Posterior vena cava (tissue), 2 donors: ENCODE measurements at regions not wholly inside any gene's neighbourhood (a gene's known extent, or its start where the extent isn't known, plus 50 kb on each side); places are given as distances from the start of the nearest gene placed in this dataset.

Source experiments
- DNase-seq: peaks from one replicate; pipeline ENCODE4 v3.0.0-alpha.2; 2020; ENCODE audit warnings: low spot score
- intact Hi-C, 2 donors: fragments of 100-400 bp; cut with DNase I; formaldehyde crosslinking; loops; one replicate each; pipeline versions ENCODE4 v1.14.1 to v1.14.2; 2022 to 2023
- donor health status: DM: yes; HTN: yes; CAD: no.
- donor health status: DM: yes; HTN: yes; CAD: no.

DNA sequence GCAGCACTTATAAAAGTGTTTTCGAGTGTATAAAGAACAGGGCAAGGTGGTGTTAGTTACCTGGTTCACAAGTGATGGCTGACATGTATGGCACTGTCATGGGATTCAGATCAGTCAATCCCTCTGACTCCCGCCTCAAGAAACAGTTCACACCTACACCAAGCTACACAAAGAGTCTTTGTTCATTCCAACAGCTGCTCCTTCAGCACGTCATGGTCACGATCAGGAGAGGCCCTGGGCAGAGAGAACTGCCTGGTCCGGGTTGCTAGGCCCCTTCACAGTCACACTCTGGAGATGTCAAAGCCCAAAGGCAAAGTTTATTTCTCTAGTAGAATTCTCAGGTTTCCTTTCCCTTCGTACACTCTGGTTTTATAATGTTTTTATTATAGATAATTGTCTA, 426.7 kb downstream of the ZSWIM6 start:
- DNase-seq: no peak
- intact Hi-C loops: no loop called here

DNA sequence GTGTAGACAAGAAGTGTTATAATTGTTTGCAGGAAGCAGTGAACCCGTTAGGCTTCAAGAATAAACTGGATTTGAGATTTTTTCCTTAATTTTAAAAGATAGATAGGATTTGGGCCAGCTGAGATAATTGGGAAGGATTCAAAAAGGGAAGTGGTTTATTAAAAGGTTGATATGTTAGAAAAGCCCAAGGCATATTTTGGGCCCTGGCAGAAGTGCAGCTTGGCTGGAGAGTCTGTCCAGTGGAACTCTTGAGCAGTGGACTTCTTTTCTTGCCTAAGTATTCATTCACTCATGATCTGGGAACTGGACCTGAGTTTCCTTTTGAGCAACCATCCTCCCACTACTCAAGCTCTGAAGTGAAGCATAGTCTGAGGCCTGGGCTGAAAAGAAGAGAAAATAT, 433.4 kb downstream of the ZSWIM6 start:
- DNase-seq: no peak
- intact Hi-C loops: no loop called here

DNA sequence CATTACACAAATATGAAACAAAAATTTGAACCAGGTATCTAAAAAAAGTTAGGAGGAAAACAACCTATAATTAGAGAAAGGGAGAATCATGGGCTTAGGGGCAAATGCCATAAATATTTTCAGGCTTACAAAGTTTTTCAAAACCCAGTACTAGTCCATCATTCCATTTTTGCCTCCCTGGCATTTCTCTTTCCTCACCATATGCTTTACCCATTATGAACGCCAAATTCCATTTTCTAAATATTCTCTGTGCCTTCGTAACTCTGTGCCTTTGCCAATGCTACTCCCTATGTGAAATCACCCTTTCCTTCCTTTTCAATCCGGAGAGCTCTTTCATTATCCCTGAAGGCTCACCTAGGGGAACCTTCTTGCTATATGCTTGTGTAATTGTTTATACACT, 434.1 kb downstream of the ZSWIM6 start:
- intact Hi-C loops: no loop called here

DNA sequence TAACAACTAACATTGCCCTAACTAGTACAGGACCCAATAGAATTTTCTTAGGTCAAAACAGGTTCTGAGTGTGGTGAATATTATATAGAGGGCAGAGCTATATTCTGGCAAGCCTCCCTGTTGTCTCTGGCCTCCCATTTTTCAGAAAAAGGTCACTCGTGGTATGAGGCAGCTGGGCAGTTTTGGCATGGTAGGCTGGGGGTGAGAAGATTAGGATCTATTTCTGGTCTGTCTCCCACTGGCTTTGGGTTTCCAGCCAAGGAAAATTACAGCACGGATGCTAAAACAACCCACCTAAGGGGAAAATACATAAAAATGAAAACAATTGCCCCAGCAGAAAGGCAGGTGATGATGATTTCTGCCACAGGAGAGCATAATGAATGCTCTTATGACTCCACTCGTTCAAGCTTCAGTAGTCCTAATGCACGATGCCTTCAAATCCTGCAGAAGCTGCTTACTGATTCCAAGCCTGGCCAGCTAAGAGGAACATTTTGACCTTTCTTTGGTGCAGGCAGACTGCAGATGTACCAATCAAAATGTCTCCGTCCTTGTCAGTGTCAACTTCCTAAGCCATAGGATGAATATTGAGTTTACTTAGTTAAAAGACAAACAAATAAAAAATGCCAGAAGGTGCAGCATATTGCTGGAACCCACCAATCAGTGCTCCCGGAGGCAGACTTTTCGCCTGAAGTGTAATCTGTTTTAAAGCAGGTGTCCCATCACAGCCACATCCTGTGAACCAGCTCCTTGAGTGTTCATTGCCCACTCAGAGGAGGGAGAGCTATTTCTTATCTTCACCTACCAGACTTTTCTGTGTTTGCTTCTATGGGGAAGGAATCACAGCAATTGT, 435.4 kb downstream of the ZSWIM6 start:
- intact Hi-C loops: no loop called here
- no peak for DNase-seq

More for the DNA sequence above, 434.1 kb downstream of the ZSWIM6 start:
- no peak for DNase-seq

DNA sequence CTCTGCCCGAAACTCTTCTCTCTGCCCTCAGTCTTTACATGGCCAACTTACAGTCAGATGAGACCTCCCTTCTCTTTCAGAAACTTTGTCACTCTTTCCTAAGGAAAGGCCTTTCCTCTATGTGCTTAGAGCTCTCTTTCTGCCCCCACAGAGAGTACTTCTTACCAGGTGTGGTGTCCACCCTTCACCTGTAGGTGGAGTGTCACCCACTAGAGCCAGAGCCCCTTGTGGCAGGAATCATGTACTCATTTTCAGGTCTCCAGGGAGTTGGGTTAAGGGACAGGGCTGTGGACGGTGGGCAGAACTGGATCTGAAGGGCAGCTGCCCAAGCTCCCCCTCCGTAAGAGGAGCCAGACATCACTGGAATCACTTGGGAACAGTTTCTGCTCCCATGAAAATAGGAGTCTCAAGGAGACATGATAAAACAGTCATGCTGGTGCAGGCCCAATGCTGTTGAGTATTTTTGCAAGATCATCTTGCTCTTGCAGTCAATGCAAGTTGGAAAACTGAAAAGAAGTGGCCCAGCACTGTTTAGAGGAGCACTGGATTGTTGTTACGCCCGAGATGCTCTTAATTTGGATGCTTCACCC, 436.7 kb downstream of the ZSWIM6 start:
- DNase-seq: no peak
- intact Hi-C loops: no loop called here

DNA sequence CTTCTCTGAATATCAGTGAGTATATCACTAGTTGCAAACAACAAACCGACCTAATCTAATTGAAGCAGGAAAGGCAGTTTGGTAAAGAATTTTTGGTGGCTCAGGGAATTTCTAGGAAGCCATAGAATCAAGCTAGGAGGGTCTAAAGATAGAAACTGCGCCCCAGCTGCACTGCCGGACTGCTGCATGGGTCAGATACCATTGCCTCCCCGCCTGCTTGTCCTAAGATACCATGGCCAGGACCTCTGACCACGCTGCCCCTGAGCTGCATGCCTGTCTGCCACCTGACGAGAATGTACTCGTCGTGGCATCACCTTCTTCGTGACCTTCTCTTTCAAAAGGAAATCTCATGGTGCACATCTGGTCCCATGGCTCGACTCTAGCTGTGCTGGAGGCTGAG, 439.0 kb downstream of the ZSWIM6 start:
- DNase-seq: no peak
- intact Hi-C loops: no loop called here

DNA sequence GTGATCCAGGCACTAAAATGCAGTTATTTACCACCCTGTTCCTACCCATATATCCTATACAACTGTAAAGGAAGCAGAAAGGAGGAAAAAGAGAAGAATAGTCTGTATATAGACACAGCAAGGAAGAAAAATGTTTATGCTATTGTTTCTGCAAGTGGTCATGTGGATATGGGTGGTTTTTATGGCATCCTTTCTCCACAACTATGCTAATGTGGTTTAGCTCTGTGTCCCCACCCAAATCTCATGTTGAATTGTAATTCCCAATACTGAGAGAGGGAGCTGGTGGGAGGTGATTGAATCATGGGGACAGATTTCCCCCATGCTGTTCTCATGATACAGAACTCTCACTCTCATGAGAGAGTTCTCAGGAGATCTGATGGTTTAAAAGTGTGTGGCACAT, 439.8 kb downstream of the ZSWIM6 start:
- intact Hi-C loops: no loop called here
- no peak for DNase-seq

DNA sequence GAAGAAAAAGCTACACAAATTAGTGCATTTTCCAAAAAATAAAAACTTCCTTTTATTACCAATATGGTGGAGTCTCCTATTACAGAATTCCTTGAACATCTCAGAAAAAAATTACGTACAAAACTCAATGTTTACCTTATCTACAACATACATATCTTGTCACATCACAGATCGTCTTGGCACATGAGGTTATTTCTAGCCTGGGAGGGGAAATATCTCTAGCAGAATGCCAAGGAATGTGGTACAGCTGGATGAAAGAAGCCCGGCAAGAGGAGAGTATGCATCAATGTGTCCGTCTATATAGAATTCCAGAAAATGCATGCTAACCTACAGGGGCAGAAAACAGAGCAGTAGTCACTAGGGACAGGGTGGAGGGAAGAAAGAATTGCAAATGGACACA, 443.8 kb downstream of the ZSWIM6 start:
- intact Hi-C loops: no loop called here
- no peak for DNase-seq

DNA sequence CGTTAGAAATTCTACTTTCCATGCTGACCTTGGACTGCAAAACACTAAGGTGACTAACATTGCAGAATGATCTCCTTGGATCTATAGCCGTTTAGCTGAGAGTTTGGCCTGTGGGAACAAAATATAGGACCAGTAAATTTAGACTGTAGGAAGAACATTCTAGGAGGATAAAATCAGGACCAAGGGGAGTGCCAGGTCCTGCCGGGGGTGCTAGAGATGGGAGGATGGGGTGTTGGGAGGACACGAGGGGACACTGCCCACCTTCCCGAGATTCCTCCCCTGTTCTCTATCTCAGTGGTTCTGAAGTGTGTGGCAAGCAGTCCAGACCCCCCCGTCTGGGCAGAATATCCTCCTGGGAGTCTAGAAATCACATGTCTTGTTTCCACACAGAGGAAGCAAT, 445.2 kb downstream of the ZSWIM6 start:
- intact Hi-C loops: no loop called here
- DNase-seq: no peak

DNA sequence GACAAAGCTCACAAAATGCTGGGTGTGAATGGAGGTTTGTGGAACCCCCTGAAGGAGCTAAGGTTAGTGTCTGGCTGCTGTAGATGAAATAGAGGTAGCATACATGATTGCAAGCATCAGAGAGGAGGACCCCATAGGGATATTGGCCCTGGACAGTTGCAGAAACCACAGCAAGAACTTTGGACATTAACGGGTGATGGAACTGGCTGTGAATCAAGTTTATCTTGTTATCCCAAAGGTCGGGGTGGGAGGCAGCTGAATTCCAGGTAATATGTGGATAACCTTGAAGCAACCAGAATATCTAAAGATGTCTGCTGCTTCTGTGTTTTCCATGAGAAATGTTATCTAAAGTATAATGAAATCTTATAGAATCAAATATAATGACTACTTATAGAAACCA, 447.7 kb downstream of the ZSWIM6 start:
- no peak for DNase-seq
- intact Hi-C loops: no loop called here

DNA sequence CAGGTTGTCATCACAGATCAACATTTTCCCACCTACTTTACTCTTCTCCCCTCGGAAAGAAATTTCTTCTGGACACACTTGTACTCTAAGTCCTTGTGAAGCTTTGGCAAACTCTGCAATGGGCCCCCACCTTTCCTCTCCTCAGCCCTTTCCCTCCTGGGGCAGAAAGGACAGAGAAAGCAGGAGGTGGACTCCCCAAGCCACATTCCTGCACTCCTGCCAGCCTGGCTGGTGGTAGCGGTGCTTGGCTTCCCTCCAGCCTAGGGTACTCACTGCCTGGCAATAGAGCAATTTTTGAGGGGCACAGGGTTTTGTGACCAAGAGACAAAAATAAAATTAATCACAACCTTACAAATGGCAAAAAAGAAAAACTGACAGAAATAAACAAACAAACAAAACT, 451.4 kb downstream of the ZSWIM6 start:
- DNase-seq: no peak
- intact Hi-C loops: no loop called here

DNA sequence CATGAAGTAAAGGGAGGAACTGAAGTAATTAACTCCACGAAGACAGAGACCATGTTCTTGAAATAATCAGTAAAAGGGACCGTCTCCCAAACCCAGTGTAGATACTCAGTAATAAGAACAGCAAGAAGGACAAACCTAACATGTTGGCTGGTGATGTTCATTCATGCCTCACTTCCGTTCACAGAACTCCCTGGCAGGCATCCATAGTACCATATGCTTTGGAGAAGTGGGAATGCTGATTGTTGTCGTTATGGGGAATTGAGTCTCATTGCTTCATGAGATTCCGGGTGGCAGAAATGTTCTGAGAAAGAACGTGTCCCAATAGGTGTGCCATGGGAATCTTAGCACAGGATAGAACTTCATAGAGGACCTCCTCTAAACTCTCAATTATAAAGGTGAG, 452.3 kb downstream of the ZSWIM6 start:
- intact Hi-C loops: no loop called here
- no peak for DNase-seq

DNA sequence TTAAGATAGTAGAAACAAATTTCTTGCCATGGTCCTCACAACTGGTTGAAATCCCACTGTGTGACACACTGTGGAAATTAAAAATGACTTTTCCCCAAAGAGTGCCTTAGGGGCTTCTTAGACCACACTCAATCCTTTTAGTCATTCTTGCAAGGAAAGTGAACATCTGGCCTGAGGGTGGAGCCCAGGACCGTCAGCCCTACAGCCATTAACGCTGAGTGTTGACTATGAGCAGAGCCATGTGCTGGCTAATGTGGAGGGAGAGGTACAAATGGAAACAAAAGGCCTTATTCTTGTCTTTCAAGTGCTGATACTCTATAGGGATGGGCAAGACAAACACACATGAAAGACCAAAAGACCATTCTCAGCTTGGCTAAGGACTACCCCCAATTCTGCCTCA, 456.5 kb downstream of the ZSWIM6 start:
- intact Hi-C loops: no loop called here
- no peak for DNase-seq

DNA sequence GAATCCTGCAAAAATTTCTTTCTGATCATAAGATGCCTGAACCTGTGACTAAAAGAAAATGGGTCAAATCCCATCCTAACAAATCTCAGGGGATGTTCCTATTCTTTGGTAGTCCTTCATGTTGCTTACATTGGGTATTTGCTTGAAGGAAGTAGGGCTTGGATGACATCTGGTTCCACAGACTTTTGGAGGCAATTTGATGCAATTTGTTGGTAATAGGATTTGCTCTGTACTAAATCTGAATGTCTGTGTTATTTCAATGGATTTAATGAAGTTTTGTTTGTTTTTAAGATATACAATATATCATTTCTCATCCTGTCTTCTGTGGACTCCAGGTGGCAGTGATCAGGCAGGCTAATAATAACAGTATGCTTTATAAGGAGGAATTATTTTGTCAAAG, 457.9 kb downstream of the ZSWIM6 start:
- intact Hi-C loops: no loop called here

DNA sequence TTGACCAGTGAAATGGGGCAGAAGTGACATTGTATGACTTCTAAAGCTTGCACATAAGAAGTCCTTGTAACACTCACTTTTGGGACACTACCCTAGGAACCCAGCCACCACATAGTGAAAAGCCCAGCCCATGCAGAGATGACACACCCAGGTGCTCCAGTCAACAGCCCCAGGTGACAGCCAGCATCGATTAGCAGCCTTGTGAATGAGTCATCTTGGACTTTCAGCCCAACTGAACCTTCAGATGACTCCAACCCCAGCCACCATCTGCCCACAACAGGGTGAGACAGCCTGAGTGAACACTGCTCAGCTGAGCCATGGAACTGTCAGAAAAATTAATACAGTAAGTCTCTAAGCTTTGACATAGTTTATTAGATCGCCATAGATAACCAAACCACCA, 458.6 kb downstream of the ZSWIM6 start:
- DNase-seq: no peak
- intact Hi-C loops: no loop called here

More for the DNA sequence above, 457.9 kb downstream of the ZSWIM6 start:
- no peak for DNase-seq

DNA sequence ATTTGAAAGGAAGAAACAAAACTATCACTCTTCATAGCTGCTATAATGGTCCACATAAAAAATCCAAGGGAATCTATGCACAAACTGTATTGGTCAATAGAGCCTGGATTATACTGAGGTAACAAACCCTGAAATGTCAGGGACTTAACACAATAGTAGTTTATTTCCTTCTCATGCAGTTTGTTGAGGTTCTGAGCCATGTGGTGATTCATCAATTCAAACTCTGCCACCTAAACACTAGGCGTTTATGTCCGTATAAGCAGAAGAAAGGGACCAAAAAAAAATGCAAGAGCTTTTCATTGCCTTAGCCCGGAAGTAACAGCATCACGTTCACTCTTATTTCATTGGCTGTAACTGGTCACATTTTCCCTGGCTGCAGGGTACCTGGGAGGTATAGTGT, 464.7 kb downstream of the ZSWIM6 start:
- no peak for DNase-seq
- intact Hi-C loops: no loop called here

DNA sequence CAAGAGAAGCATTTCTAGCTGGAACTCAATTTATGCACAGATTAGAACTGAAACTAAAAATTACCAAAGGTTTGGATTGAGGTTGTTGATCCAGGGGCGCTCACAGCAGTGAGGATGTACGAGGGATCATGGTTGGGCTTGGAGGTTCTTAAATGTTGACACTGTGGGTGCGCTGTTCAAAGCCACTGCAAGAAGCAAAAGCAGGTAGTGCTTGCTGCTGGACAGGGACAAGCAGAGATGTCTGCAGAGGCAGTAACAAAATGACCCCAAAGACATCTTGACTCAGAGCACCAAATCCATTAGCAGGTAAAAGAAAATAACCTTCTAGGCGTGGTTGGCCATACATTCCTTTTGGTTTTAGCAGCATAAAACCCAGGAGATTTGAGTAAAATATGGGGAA, 468.4 kb downstream of the ZSWIM6 start:
- intact Hi-C loops: no loop called here
- no peak for DNase-seq

DNA sequence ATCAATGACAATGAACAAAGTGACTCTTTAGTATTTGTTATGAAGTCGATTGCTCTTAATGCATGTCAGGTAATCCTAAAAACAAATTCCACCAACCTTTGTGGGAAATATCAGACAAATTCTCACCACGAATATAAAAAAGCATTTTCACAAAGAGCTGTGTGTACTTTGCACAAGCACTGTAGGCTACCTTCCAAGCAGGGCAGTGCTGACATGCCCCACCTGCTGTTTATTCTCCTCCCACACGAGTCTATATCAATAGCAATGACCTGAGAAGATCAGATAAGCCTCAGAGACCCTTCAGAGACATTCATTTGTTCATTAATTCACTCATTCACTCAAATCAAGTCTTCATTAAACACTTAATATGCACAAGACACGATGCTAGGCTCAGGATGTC, 469.1 kb downstream of the ZSWIM6 start:
- intact Hi-C loops: no loop called here
- DNase-seq: no peak

DNA sequence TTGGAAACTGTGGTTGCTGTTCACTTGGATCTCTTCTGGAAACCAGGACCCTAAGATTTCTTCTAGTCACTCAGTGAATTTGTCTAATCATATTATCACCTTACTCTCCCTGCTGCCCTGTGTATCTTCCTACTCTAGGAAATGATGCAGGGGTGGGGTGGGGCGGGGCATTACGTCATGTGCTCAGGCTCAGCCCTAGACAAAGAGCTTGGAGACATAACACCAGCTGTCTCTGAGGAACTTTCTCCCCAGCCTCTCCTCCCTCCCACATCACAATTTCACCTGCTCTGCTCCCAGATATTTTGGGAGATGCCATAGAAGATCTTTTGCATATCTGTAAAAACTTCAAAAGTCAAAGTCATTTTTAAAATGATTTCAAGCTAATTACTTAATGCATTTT, 470.4 kb downstream of the ZSWIM6 start:
- intact Hi-C loops: no loop called here
- DNase-seq: no peak

DNA sequence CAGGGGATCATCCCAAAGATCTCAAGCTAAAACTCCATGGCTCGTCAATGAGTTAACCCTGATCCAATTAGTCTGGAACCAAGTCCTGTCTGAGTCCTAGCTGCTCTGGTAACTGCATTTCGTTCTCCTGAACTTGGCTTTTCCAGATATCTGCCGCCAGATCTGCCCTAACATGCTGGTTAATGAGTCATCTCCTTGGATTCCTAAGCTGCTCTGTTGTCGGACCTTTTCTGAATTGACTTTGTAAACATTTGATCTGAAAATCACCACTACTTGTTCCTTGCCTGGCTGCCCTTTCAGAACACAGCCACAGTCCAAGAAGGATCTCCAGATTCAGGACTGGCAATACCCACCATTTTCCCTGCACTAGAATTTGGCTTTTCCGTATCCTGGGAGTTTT, 473.0 kb downstream of the ZSWIM6 start:
- intact Hi-C loops: no loop called here
- DNase-seq: no peak

DNA sequence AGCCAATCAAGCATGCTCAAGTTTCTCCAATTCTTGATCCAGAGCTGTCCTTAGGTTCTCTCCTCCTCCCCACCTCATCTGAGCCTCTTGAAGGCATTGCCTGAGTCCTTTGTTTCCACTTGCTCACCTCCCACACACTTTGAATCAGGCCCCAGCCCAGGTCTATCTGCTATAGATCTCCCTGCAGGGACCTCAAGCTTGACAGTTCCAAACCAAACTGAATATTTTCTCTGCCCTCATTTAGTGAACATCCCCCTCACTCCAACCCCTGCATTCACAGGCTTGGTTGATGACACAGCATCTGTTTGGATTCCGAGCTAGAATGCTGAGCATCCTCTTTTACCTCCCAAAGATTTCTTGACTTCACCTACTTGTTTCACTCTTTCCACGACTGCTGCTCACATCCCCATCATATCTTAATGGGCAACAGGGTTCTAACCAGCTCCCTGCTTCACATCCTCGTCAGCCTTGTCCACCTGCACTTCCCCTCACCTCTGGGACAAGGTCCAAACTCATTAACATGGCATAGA, 474.5 kb downstream of the ZSWIM6 start:
- intact Hi-C loops: no loop called here

More for the DNA sequence above, 474.5 kb downstream of the ZSWIM6 start:
- no peak for DNase-seq
